HG02798 (cell line): ENCODE measurements at regions not wholly inside any gene's neighbourhood (a gene's known extent, or its start where the extent isn't known, plus 50 kb on each side); places are given as distances from the start of the nearest gene placed in this dataset.

Experiments used
- ATAC-seq: cut with Tn5 transposase; IDR thresholded peaks from one replicate; pipeline ENCODE4 v1.9.1; 2021; ENCODE audit warnings: mild to moderate bottlenecking; ENCODE audit not compliant: unreplicated experiment, poor library complexity

DNA sequence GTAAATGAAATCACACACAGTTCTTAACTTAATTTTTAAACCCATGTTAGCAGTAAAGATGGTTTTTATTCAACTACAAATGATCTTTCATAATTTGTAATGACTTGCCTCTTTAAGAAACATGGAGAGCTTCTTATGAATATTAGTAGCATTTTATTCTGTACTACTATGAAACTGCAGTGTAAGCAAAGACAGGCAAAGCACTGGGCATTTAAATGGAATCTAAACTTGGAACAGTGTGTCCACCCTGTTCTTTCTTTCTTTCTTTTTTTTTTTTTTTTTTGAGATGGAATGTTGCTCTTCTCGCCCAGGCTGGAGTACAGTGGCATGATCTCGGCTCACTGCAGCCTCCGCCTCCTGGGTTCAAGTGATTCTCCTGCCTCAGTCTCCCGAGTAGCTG lies 740.4 kb upstream of the IGFBP3 start:
- no peak for ATAC-seq

DNA sequence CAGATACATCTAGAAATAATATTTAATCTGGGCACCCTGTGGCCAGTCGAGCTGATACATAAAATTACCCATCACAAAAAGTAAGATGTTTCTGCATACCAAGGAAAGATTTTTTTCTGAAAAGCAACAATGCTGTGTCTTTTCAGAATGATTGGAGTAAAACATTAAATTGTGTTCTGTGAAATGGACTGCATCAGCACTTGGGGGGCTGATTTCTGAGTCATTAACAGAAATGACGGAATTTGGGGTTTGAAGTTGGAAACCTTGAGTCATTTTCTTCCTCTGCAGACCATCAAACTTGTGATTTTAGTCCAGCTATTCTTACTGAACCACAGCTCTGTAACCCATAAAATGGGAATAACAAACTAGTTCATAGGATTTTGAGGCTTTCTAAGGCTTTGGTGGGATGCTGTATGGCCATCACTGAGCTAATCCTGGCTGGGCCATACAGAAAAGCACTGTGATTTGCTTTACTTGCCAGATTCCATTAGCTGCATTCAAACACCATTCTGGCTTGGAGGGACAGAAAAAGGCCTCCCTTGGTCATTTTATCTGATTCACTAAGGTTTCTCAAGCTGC lies 739.4 kb upstream of the IGFBP3 start:
- ATAC-seq: no peak

DNA sequence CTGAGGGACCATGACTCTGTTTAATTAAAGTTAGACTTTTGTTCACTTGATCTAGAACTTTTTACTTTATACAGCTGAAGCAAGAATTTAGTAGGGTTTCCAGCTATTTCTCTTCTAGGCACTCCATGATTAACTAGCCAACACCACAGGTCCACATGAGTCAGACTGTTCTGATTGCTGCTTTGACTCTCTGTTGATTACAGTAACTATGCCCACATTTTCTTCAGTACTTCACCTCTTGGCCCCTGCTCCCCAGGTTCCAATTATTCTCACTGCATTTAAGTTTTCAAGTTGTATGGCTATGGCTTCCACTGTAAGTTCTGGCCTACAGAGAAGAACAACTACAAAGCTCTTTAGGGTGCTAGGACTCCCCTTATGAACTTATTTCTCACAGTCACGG lies 737.2 kb upstream of the IGFBP3 start:
- no peak for ATAC-seq

DNA sequence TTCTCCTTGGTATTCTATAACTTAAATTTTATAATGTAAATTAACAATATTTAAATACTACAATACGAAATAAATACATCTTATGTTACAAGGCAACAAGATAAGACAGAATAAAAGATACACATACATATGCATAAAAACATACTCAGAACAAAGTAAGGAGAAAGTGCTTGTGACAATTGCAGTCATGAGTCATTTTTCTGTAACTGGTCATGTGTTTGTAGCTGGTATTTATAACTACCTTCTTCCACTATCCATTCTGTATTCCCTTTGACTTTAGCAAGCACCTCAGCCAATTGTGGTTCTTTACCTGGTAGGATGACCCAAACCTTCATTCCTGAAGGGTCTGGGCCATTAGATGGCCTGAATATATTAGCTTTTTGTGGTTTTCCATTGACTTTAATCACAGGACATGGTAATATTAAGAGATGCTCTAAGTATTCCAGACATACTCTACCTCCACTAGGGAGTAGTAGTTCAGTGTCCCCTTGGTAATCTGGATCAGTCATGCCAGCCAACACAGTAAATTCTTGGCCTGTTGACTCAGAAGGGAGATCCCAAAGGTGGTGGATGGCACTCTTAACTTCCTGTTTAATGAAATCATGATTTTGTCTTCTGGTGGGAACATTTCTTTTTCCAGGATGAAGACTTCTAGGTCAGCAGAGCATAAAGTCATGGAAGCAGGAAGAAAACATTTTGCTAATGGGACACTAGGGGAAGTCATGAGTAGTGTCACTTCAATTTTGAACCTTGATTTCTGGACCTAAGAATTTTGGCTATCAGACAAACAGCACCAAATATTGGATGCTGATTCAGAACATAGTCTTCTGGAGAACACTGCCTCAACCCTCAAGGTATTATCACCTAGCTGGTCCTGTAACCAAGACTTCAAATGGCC lies 733.7 kb upstream of the IGFBP3 start:
- no peak for ATAC-seq

DNA sequence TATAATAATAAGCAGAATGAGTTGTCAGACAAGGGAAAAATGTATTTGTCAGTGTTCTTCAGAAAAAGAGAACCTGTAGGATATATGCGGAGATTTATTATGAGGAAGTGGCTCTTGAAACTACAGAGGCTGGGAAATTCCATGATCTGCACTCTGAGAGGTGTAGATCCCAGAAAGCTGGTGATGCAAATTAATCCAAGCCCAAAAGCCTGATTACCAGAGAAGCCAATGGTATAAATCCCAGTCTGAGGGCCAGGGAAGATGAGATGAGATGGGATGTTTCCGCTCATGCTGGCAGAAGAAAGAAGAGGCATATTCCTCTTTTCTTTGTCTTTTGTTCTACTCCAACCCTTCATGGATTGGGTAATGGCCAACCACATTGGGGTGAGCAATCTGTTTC lies 732.8 kb upstream of the IGFBP3 start:
- ATAC-seq: no peak

DNA sequence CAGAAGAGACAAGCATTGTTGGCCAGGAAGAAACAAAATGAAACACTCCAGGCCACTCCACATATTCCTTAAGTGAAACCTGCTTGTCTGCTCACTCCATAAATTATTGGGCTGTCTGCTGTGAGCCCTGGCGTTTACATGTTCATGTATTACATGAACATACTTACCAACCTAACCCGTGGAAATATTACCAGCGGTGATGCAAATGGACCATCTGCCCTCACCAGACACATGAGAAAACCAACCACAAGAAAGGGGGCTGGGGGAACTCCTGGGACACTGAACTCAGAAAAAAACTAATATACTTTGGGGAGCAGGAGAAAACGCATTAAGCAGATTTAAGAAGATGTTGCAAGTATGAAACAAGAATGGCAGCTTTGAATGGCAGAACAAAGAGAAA lies 731.2 kb upstream of the IGFBP3 start:
- no peak for ATAC-seq

DNA sequence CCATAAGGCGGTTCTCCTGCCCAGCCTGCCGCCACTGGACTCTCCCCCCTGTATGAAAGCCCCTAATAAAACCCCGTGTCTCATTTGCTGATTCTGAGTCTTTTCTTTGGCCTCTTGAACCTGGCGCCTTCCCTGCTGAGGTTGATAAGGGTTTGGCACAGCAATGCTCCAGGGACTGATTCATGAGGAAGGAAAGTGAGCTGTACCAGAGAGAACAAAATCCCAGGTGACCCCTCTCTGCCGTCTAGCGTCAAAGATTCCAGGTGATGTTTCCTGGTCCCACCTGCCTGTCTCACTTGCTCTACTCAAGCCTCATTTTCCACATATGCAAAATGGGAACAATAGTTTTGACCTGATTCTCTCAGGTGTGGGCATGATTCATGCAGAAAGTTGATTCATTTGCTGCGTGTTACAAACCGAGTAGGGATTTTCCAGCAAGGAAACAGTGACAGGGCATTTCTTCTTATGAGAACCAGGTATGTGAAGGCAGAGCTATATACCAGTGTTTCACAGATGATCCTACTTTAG lies 730.6 kb upstream of the IGFBP3 start:
- no peak for ATAC-seq

DNA sequence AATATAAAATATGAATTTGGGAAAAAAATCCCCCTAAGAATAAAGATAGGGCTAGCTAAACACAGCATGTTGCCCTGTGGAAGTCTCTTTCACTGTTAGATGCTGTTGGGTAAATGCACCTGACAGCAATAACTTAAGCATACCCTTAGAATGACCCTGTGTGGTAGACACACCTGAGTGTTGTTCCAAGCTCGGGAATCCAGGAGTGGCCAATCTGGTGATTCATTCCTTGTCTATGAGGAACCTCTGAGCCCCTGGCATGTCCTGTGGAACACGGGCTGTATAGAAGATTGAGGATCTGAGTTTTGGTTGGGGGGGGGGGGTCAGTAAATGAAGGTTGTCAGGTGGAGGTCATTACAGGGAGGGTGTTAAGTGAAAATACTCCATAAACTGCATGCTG lies 730.0 kb upstream of the IGFBP3 start:
- no peak for ATAC-seq

DNA sequence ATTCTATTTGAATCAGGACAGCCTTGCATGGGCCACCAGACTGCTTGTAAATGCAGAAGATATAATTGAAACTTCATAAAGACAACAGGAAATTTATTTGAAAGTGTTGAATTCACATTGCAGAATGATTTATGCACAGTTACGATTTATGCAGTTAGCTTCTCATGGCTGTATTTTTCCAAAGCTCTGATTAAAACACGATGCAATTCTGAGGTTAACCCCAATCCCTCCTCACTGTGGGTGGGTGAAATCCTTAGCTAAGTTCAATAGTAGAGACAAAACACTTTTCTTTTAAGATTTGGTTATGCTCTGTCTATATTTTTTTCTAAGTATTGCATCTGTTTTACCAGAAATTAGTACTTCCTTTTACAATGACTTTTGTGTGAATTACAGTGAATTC lies 728.8 kb upstream of the IGFBP3 start:
- no peak for ATAC-seq

DNA sequence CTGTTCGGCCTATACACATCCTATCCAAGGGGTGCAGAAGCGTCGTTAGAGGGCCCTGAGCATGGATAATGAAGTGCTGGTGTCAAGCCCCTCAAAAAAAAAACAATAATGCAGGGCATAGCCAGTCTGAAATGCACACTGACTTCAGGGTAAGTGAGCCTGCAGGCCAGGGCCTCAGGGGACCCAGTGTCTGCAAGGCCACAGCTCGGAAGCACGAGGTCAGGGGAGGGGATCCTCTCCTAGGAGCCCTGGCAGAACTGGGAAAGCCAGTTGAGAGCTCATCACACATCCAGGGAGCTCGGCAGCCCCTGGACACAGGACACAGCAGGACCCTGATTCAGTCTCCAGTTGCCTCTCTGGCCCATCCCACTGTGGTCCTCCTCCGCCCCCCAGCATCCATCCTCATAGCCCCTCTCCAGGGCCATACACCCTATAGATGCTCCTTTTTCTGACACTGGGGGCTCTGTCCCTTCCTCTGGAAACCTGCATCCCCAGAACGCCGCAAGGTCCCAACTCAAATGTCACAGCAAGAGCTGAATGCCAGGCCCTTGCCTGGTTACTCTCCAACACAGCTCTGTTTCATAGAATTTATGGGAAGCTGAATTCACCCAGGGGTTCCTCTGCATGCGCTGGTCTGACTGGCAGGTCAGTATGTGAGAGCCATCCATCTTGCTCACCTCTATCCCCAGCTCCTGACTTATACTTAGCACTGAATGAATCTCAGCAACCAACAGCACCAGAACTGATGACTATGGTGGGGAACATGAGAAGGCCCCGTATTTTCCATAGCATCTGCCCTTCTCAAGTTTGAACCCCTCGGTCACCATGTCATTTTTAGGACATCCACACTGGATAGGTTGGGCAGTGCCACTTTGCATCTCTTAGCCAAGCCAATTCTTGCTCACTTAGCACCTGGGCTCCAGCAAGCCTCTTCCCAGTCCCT lies 717.0 kb upstream of the IGFBP3 start:
- ATAC-seq: no peak

DNA sequence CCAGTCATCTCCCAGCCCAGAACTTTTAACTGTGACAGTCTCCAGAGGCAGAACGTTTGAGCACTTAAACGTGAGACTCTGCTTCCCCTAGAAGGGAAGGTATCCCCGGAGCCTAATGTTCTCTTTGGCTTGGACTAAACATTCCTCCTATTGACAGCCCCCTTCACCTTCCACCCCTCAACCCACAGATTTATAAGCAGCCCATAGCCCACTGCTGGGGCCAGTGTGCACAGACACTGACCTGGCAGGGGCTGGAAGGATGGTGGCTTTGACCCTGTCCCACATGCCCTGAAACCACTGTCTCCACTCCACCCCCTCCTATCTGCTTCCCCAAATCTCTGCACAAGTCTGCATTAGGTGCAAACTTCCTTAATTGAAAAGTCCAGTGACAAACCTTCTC lies 715.0 kb upstream of the IGFBP3 start:
- ATAC-seq: no peak

DNA sequence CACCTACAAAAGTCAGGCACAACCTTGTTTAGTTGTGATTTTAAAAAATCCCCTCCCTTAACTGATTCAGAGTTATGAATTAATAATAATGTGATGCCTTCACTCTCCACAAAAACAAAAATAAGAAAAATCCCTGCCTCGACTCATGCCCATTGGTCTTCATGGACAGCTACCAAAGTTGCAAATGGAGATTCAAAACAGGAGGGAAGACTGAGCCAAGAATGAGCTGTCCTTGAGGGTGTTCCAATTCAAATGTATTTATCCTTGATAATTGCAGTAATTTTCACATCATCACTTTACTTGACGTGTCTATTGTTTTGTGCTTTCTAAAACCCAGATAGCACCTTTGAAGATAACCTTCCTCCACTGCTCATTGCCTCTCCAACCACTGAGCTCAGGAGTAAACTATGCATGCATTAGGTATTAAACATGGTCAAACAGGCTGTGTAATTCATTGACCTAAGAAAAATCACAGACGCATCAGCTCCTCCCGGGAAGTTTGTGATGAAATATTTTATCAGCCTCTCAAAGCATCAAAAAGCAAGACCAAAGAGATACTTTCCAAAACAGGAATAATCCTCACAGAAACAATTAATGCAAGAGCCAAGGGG lies 712.7 kb upstream of the IGFBP3 start:
- no peak for ATAC-seq

DNA sequence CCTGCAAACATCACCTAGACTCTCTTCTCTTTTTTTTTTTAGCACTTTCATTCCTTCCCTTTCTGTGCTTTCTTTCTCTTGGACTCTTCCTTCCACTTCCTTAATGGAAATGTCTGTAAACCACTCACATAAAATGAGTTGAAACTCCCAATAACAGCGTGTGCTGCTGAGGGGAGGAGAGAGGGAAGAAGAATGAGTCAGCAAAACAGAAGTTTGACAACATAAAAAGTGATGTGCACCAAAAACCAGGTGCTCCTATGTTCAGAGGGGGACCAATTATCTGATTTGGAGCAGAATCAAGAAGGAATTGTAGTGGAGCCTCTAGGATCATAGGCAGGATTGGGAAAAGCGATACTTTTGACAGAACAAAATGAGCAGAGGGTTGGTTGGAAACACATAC lies 712.1 kb upstream of the IGFBP3 start:
- no peak for ATAC-seq

DNA sequence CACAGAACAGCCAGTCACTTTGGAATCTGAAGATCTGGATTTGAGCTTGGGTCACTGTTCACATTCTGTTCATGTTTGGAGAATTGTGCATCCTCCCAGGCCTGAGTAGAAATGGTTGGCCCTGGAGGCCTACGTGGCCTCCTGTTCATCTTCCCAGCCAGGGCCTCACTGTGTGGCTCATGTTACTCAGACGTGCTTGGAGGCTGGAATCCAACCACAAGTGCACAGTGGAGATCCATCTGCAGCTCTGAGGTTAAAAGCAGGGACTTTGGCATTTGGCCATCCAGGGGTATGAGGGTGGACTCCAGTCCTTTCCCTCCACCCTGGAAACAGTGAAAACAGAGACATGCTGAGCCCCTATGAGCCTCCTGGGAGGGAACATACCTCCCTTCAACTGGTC lies 709.0 kb upstream of the IGFBP3 start:
- ATAC-seq: no peak

DNA sequence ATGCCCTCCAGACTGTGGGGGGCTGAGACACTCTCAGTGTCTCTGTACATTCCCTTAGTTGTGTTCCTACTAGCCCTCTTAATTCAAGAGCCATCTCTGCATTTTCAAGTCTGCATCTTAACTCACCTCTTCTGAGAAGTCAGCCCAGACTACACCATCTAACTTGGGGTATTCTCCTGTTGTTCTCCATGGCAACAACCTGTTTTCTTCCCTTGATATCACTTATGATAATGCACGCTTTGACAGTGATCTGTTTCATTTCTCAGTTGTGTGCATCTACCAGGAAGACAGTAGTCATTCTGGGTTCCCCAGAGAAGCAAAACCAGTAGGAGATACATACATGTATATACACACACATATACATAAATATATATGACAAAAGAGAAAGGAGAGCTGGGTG lies 707.3 kb upstream of the IGFBP3 start:
- ATAC-seq: no peak

DNA sequence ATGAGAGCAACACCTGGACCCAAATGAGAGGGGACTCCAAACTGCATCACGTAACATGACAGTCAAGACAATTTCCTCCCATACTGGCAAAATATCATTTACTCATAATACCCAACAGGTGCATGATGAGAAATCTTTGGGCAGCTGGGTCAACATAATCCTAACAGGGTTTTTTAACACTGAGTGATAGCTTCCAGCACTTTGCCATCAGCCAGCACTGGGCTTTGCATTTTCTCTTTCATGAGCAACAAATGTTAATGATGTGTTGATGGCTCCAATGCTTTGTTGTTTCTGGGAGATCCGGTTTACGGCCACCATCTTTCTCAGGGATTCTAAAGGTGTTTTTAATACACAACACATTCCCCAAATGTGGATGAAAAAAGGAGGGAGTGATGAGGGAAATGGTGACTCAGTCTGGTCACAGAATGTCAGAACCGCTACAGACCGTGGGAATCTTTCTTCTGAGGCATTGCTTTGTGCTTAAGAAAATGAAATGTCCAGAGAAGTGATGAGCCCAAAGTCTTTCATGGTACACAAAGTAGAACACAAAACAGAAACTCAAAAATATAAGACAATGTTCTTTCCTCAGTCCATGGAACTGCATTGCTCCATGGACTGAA lies 705.7 kb upstream of the IGFBP3 start:
- ATAC-seq: no peak

DNA sequence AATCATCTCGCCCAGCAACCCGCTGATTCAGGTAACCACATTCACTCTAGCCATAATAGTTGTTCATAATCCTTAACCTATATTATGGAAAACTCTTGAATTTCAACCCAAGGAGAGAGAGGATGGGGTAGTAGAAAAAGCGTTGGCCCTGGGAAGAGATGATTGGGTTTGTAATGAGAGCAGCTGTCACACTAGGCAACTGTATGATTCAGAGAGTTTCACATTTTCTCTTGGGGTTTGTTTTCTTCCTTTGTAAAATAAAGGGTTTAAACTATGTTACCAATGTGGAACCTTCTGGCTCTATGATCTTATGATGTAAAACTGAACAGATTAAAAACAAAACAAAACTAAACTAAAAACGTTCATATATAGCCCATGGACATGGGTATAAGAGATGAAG lies 705.2 kb upstream of the IGFBP3 start:
- no peak for ATAC-seq

DNA sequence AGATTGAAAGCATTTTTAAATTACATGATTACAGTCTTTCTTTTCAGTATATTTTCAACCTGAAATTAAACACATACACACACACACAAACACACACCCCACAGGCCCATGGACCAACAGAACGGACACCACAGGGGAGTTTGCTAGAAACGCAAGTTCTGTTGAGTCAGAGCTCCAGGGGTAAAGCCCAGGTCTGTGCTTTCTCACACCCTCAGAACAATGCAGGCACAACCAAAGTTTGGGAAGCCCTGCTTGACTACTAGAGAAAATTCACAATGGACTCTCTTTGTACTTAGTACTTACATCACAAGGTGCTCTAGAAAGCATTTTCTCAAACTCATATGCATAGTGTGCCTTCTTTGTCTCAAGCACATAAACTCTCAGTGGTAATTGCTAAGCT lies 704.0 kb upstream of the IGFBP3 start:
- no peak for ATAC-seq

DNA sequence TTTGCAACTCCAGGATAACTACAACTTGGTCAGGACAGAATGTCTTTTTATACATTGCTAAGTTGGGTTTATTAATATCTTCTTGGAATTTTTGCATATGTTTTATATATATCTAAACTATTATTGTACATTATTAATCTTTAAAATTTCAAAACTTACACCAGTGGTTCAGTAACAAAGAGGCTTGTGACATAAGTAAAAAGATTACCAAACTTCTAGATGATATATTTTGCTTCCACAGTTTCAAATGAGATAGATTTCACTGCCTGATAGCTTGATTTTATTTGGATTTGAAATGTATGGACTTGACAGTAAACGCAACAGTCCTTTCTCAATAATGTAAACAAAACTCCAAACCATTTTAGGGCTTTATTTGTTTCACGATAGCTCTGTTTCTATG lies 701.2 kb upstream of the IGFBP3 start:
- ATAC-seq: no peak

DNA sequence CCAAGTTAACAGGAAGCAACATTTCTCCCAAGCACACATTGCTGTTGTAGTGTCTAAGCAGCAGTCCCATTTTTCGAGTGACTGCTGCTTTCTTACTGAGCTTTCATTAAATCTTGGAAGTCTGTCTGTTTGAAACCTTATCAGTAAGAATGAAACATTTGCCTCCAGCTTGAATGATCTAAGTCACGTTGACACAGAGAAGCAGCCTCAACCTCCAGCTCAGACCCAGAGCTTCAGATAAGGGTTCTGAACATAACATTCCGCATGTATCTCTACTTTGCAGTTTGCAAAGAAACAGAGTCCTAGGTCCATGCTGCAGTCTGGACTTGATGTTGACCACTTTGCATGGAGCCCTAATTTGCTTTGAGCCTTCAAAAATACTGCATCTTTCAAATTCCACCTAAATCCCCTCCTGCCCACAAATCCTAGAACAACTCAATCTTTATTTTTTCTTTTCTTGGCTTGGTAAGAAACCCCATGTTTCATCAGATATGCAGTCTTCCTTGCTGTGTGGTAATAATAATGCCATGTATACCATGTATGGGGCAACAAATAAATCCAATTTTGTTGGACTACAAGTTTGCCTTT lies 698.7 kb upstream of the IGFBP3 start:
- ATAC-seq: no peak
